ENCODE measurements at regions not wholly inside any gene's neighbourhood (a gene's known extent, or its start where the extent isn't known, plus 50 kb on each side); places are given as distances from the start of the nearest gene placed in this dataset.

DNA sequence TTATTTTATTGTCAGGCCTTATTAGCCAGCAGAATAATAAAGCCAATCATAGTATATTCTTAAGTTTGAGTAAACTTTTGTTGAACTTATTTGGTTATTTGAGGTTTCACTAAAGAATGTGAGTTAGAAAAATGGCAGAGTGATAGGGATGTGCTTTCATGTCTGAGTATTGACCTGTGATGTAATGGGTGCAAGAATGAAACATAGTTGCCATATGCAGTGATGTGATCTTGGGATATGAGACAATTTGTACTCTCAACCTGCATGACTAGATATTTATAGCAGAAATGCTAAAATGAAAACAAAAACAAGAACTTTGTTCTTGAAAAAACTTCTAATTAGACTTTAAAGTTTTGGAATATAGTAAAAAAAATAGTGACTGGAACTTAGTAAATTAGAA, 97.9 kb downstream of the DISP1 start:
- no peak for DNase-seq

DNA sequence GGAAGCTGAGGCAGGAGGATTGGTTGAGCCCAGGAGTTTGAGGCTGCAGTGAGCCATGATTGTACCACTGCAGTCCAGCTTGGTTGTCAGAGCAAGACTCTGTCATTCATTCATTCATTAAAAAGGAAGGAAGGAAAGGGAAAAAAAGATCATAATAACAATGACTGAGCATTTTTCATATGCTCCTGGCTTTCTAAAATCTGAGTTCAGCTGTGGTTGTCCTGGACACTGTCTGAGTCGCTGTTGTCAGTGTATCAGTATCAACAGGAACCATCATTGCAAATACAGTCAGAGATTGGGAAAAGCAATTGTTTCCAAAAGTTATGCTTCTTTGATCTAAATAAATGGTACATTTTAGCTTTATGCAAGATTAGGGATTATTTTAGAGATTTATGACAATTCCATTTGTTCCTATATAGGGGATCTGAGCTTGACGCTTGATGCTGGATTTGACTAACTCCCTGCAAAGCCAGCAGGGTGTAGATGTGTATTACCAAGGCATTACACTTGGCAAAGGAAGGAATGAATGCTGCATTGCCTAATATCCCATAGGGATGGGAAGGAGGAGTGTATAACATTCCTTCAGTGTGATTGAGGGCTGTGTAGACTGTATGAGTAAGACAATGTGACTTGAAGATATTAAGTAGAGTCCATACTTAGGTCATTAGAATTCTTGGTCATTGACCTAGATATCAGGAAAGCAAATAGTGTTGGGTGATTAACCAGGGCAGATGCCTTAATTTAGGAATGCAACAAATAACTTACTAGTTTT, 100.2 kb downstream of the DISP1 start:
- no peak for DNase-seq

DNA sequence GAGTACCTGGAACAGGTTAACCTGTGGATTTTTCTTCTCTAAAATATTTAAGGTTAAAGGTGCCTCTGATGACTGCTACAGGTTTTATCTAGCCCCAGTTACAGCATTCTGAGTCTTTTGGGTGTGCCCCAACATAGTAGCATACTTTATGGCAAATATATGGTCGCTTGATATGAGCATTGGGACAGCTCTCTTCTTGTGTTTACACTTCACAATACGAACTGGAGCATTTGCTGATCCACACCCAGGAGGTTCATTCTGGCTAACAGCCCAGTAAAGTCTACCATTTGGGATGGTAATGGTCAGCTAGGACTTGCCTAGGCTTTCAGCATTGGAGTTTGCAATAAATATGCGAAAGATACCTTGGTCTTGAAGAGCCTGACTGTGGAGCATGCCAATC, 101.3 kb downstream of the DISP1 start:
- no peak for DNase-seq

- DNase-seq = no peak
Measured at GRCh38 chr1:222918801-222919477, 104.1 kb downstream of the DISP1 start.

DNA sequence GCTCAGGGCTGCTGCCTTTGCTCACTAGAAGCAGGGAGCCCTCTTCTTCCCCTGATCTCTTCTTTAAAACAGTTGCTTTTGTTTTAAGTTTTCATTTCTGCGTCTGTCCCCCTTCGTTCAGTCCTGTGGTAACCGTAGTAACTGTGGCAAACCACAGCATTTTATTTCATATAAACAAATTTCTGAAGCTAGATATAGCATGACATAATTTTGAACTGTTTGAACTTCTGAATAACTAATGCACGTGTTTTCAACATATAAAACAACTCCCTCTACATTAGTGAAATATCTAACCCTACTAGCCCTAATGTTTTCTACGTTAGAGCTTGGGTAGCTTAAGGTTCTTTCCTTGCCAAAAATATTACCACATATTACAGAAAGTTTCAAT, 104.6 kb downstream of the DISP1 start:
- DNase-seq = no peak

DNA sequence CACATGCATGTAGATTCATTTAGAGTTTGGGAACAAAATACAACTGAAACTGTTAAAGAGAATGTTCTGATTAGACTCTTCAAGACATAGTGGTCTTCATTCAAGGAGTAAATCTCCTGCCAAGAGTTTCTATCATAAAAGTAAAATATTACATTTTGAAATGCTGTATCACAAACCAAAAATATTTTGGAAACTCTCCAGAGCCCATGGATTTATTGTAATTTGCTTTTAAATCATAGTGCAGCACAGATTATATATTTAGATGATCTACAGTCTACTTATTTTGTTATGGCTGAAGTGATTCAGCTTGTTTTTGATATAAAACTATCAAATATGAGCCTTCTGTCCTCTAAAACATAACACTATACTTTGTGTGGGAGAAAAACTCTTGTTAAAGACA, 105.3 kb downstream of the DISP1 start:
- no peak for DNase-seq

GRCh38 chr1:222921945-222922344, 107.1 kb downstream of the DISP1 start:
- DNase-seq = no peak

- no peak for DNase-seq
Measured at GRCh38 chr1:222923506-222923905, 108.7 kb downstream of the DISP1 start.

GRCh38 chr1:222924136-222924706, 109.4 kb downstream of the DISP1 start:
- no peak for DNase-seq

GRCh38 chr1:222926566-222926965, 111.7 kb downstream of the DISP1 start:
- peak; percentile 45 for DNase-seq

- DNase-seq = no peak
Measured at GRCh38 chr1:222927031-222927430, 112.2 kb downstream of the DISP1 start.

GRCh38 chr1:222928212-222928611, 113.4 kb downstream of the DISP1 start:
- peak; percentile 54 for DNase-seq

GRCh38 chr1:222930070-222930469, 115.2 kb downstream of the DISP1 start:
- no peak for DNase-seq

- DNase-seq = no peak
Measured at GRCh38 chr1:222931023-222931422, 116.2 kb downstream of the DISP1 start.

DNA sequence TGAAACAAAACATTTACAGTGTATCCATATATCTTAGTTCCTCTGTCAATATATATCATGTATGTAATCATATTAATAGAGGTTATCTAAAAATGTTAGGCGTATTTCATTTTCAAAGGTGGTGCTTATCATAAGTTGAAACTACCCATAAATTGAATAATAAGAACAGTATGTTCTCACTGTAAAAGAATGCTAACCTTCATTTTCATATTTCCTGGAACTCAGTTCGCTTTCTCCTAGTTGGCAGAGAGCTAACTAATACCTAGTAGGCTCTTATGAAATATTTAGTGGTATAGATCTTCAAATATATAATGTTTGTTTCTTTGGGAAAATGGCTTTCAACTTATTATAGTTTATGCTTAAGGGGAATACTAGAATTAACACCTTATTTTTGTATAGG, 118.4 kb downstream of the DISP1 start:
- no peak for DNase-seq

DNA sequence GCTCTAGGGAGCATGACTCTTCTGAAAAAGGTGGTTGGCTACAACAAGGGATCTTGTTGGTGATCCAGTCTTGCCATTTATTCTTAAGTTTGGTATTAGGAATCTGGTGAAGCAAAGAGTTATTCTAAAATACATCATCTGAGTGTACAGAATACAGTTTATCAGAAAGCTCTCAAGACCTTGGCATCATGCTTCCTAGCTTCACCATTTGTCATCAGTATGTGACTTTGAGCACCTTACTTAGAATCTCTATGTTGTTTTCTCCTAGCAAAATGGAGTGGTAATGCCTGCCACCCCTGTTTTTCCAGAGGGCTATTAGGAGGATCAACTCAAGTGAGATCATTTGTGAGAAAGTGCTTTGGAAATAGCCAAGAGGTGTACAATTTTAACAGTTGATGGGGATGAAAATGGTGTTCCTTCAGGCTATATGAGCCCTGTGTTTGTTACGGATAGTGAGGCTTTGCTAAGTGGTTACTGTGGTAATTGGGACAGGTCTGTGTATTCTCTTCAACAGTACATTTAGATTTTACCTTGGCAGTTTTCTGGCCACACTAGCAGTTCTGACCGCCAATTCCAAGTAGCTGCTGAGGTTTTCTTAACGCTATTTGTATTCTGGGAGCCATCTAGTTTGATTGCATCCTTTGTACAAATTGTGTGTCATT, 120.5 kb downstream of the DISP1 start:
- DNase-seq = no peak

- DNase-seq = no peak
Measured at GRCh38 chr1:222936042-222936441, 121.2 kb downstream of the DISP1 start.

DNA sequence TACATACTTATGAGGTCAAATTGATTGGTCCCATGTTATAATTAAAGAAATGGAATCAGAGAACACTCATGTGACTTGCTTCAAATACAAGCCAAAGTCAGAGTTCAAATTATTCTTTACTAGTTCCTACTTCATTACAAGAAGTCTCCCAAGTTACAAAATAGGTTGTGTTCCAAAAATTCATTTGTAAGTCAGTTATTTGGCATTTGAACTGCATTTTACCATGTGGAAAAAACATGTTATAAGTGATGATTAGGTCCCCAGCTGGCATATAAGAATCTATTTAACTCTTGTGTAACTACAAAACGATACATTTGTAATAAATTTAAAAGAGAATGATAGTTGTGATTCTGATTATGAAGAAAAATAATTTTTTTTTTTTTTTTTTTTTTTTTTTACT, 124.1 kb downstream of the DISP1 start:
- no peak for DNase-seq

GRCh38 chr1:222940095-222940494, 125.3 kb downstream of the DISP1 start:
- no peak for DNase-seq

GRCh38 chr1:222940906-222941305, 126.1 kb downstream of the DISP1 start:
- no peak for DNase-seq

- DNase-seq = no peak
Measured at GRCh38 chr1:222941425-222941824, 126.6 kb downstream of the DISP1 start.

- DNase-seq = no peak
Measured at GRCh38 chr1:222946436-222946835, 131.6 kb downstream of the DISP1 start.

DNA sequence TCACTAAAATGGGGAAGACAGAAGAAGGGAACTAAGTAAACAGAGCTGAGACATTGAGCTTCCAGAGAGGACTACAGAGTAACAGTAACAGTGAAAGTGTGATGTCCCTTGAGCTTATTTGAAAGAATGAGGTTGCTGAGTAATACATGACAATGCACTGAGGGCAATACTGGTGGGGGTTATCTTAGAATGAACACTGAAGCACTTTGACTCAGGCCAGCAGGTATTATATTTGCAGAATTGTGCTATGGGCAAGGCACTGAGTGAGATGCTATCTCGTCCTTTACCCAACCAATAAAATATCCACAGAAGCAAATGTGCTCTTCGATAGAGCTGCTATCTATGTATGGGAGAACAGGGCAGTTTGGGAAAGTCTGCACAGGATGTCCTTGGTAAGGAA, 133.2 kb downstream of the DISP1 start:
- DNase-seq = no peak

DNA sequence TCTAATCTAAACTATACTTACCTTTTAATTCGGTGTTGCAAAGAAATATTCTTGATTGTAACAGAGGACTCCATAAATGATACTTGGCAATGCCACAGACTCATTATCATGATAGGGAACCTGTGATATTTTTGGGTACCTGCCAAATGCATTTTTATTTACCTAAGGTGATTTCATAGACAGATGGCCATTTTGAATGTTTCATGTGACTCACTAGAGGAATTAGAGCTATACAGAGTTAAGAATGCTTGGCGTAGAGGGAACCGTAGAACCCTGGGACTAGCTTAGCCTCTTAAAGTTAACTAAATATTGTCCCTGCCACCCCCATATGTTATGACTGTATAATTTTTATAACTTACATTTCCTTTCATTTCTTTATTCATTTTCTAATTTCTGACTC, 136.1 kb downstream of the DISP1 start:
- peak; percentile 92 for DNase-seq
